ENCODE measurements at regions not wholly inside any gene's neighbourhood (a gene's known extent, or its start where the extent isn't known, plus 50 kb on each side); places are given as distances from the start of the nearest gene placed in this dataset.

GRCh38 chr6:132139611-132140010 is 188.4 kb upstream of the CCN2 start:
- Mint-ChIP-seq H3K27me3 (no peaks in the 10 kb centered on the region), H3K4me3 (no peak overlapping the region), H3K36me3 (ENCODE audit: low read depth) (no peaks in the 10 kb centered on the region), H3K4me1 (ENCODE audit: low read depth) (no peaks in the 10 kb centered on the region), H3K9me3 (no peaks in the 10 kb centered on the region), H3K27ac (no peak overlapping the region)
- CTCF ChIA-PET, result no interaction called here
- ATAC-seq (ENCODE audit: poor library complexity) (no peak), DNase-seq (no peak)
- Histone ChIP-seq H3K9me3 (ENCODE audit: control insufficient read depth in 1 of 2, insufficient read depth in 1 of 2, low read length in 2 of 2) (no peaks in the 10 kb centered on the region), H3K27me3 (ENCODE audit: control insufficient read depth in 1 of 2, insufficient read depth in 2 of 2, low read length in 2 of 2) (no peaks in the 10 kb centered on the region), H3K36me3 (ENCODE audit: insufficient read depth, low read length) (no peaks in the 10 kb centered on the region), H3K4me3 (ENCODE audit: low read length) (no peak overlapping the region), H3K4me1 (ENCODE audit: insufficient read depth, low read length) (no peaks in the 10 kb centered on the region), H3K27ac (ENCODE audit: low read depth in 1 of 2, low read length in 2 of 2) (no peak overlapping the region)
- intact Hi-C loops (cut with DNase I, micrococcal nuclease), result no loop called here
- POLR2A ChIA-PET, result no interaction called here
- no peak for TF ChIP-seq CTCF (IDR thresholded peaks at IDR 0.05)

- Histone ChIP-seq H3K9me3 (ENCODE audit: control insufficient read depth in 1 of 2, insufficient read depth in 1 of 2, low read length in 2 of 2) (no peaks in the 10 kb centered on the region), H3K27me3 (ENCODE audit: control insufficient read depth in 1 of 2, insufficient read depth in 2 of 2, low read length in 2 of 2) (no peaks in the 10 kb centered on the region), H3K4me1 (ENCODE audit: insufficient read depth, low read length) (no peaks in the 10 kb centered on the region), H3K36me3 (ENCODE audit: insufficient read depth, low read length) (no peaks in the 10 kb centered on the region), H3K4me3 (ENCODE audit: low read length) (no peak overlapping the region), H3K27ac (ENCODE audit: low read depth in 1 of 2, low read length in 2 of 2) (no peak overlapping the region)
- DNase-seq (no peak), ATAC-seq (ENCODE audit: poor library complexity) (no peak)
- CTCF ChIA-PET, result no interaction called here
- H3K27ac Mint-ChIP-seq, result no peak overlapping the region
- H3K4me1 Mint-ChIP-seq (ENCODE audit: low read depth), result no peaks in the 10 kb centered on the region
- POLR2A ChIA-PET, result no interaction called here
- no peaks in the 10 kb centered on the region for H3K36me3 Mint-ChIP-seq (ENCODE audit: low read depth)
- no peaks in the 10 kb centered on the region for H3K27me3 Mint-ChIP-seq
- no peak overlapping the region for H3K4me3 Mint-ChIP-seq
- TF ChIP-seq CTCF (IDR thresholded peaks at IDR 0.05), result no peak
- no peaks in the 10 kb centered on the region for H3K9me3 Mint-ChIP-seq
- intact Hi-C loops (cut with DNase I, micrococcal nuclease), result no loop called here
Measured at GRCh38 chr6:132136981-132137380, 185.8 kb upstream of the CCN2 start.

DNA sequence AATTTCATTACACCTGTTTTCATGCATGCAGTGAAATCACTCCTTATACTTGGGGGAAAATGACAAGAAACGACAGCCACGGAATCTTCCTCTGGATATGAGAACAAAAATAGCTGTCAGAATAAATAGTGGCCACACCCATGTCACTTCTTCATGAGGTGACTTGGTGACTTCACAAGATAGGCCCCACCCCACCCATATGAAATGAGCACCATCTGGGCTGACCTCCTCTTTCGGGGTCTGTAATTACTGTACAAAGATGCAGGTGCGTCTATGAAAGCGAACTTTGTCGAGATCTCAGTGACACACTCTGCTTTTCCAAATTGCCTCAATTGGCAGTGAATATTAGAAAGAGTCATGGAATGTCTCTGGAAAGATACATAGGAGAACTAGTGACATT is 184.2 kb upstream of the CCN2 start:
- Histone ChIP-seq H3K36me3 (ENCODE audit: insufficient read depth, low read length) (no peaks in the 10 kb centered on the region), H3K9me3 (ENCODE audit: control insufficient read depth in 1 of 2, insufficient read depth in 1 of 2, low read length in 2 of 2) (no peaks in the 10 kb centered on the region), H3K27ac (ENCODE audit: low read depth in 1 of 2, low read length in 2 of 2) (no peak overlapping the region), H3K4me1 (ENCODE audit: insufficient read depth, low read length) (no peaks in the 10 kb centered on the region), H3K4me3 (ENCODE audit: low read length) (no peak overlapping the region), H3K27me3 (ENCODE audit: control insufficient read depth in 1 of 2, insufficient read depth in 2 of 2, low read length in 2 of 2) (no peaks in the 10 kb centered on the region)
- ATAC-seq (ENCODE audit: poor library complexity), result no peak
- no peaks in the 10 kb centered on the region for H3K4me1 Mint-ChIP-seq (ENCODE audit: low read depth)
- ChIA-PET POLR2A (no interaction called here), CTCF (no interaction called here)
- no peak overlapping the region for H3K27ac Mint-ChIP-seq
- H3K36me3 Mint-ChIP-seq (ENCODE audit: low read depth), result no peaks in the 10 kb centered on the region
- no peaks in the 10 kb centered on the region for H3K9me3 Mint-ChIP-seq
- peaks cover 9% of the 10 kb centered on the region for H3K27me3 Mint-ChIP-seq
- H3K4me3 Mint-ChIP-seq, result no peak overlapping the region
- TF ChIP-seq CTCF (IDR thresholded peaks at IDR 0.05), result no peak
- DNase-seq, result no peak
- intact Hi-C loops (cut with DNase I, micrococcal nuclease), result no loop called here
